ENCODE measurements at regions not wholly inside any gene's neighbourhood (a gene's known extent, or its start where the extent isn't known, plus 50 kb on each side); places are given as distances from the start of the nearest gene placed in this dataset.

DNA sequence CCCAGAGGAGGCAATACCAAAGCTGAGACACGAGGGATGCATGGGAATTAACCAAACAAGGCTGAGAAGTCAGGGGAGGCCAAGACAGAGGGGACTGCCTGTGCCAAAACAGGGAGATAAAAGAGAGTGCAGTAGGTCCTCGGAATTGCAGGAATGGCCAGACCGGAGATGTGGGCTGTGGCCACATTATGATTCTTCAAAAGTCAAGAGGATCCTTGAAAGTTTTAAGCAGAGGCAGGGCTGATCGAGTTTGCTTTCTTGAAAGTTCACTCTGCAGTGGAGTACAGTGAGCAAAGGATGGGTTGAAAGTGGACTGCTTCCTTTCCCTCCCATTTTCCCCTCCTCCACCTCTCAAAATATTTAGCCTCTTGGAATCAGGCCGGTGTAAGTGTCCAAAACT is 73.9 kb upstream of the ADAMTS9 start:
- H3K4me1 ChIP-seq, result peaks cover 37% of the 10 kb centered on the region
- no peaks in the 10 kb centered on the region for H3K36me3 ChIP-seq (ENCODE audit: insufficient read depth in 1 of 2, low read depth in 1 of 2)
- no peak overlapping the region for H3K27ac ChIP-seq
- WGBS, 3 donors, result 53 to 74% (median 53%) methylated on average over 5 of the region's 5 CpGs
- no peak overlapping the region for H3K4me3 ChIP-seq
- DNase-seq, result no peak
- no peaks in the 10 kb centered on the region for H3K9me3 ChIP-seq
- H3K27me3 ChIP-seq (ENCODE audit: insufficient read depth in 3 of 3, low read length in 2 of 3), result no peaks in the 10 kb centered on the region
- ATAC-seq, result no peak
- TF ChIP-seq, protein P1, sequence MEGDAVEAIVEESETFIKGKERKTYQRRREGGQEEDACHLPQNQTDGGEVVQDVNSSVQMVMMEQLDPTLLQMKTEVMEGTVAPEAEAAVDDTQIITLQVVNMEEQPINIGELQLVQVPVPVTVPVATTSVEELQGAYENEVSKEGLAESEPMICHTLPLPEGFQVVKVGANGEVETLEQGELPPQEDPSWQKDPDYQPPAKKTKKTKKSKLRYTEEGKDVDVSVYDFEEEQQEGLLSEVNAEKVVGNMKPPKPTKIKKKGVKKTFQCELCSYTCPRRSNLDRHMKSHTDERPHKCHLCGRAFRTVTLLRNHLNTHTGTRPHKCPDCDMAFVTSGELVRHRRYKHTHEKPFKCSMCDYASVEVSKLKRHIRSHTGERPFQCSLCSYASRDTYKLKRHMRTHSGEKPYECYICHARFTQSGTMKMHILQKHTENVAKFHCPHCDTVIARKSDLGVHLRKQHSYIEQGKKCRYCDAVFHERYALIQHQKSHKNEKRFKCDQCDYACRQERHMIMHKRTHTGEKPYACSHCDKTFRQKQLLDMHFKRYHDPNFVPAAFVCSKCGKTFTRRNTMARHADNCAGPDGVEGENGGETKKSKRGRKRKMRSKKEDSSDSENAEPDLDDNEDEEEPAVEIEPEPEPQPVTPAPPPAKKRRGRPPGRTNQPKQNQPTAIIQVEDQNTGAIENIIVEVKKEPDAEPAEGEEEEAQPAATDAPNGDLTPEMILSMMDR (IDR thresholded peaks at IDR 0.05), result no peak
- intact Hi-C loops (cut with DNase I), result loop anchor here (5.0 to 10.0 kb wide), 2 partner anchors 53 to 74 kb away; partner anchors contain the start of gene ADAMTS9 (in 1 of the 2)

DNA sequence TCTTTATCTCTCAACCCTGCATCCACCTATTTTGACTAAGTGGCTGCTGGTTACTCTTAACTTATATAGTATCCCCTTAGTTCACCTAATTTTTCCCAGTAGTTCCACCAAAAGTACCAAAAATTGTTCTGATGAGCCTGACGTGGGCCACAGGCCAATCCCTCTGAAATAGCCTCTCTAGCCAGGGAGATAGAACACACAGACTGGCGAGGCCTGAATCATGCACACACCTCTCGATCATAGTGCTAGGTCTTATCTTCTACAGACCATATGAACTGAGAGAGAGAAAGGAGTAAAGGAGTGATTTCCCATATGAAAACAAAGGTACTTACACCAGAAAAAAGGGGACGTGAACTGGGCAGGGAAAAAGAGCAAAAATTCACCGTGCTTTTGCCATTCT is 72.5 kb upstream of the ADAMTS9 start:
- no peaks in the 10 kb centered on the region for H3K36me3 ChIP-seq (ENCODE audit: insufficient read depth in 1 of 2, low read depth in 1 of 2)
- 46 to 70% (median 69%) methylated on average over 5 of the region's 5 CpGs for WGBS, 3 donors
- ATAC-seq, result peak in 3 of 4 donors; percentile 58 to 67 (median 65)
- no peaks in the 10 kb centered on the region for H3K27me3 ChIP-seq (ENCODE audit: insufficient read depth in 3 of 3, low read length in 2 of 3)
- H3K4me1 ChIP-seq, result peaks cover 44% of the 10 kb centered on the region
- no peak overlapping the region for H3K4me3 ChIP-seq
- H3K27ac ChIP-seq, result peak overlapping the region; percentile 71
- peak in 1 of 2 donors; percentile 54 for DNase-seq
- H3K9me3 ChIP-seq, result no peaks in the 10 kb centered on the region
- intact Hi-C loops (cut with DNase I), result loop anchor here (5.0 to 10.0 kb wide), 2 partner anchors 55 to 73 kb away; partner anchors contain the start of gene ADAMTS9 (in 1 of the 2)
- TF ChIP-seq, protein P1 (IDR thresholded peaks at IDR 0.05), result no peak

DNA sequence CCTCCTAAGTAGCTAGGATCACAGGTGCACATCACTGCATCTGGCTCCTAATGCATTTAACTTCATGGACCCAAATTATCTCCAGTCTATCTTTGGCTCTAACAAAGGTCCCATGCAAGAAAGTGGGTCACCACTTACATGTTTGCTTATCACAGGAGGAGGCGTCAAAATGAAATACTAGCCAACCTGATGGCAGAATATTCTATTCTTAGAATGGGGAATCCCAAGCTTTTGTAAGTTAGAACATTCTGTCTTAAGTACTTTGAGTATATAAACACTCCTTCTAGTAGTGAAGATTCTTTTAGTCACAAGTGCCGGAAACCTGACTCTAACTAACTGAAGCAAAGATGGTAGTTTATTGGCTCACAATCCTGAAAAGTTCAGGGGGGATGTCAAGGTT is 72.0 kb upstream of the ADAMTS9 start:
- Histone ChIP-seq H3K27ac (peak overlapping the region; percentile 71), H3K4me1 (peaks cover 44% of the 10 kb centered on the region), H3K9me3 (no peaks in the 10 kb centered on the region), H3K36me3 (ENCODE audit: insufficient read depth in 1 of 2, low read depth in 1 of 2) (no peaks in the 10 kb centered on the region), H3K4me3 (no peak overlapping the region), H3K27me3 (ENCODE audit: insufficient read depth in 3 of 3, low read length in 2 of 3) (no peaks in the 10 kb centered on the region)
- intact Hi-C loops (cut with DNase I), result loop anchor here (5.0 to 10.0 kb wide), 2 partner anchors 55 to 73 kb away; partner anchors contain the start of gene ADAMTS9 (in 2 of the 2)
- 24 to 36% (median 29%) methylated on average over 2 of the region's 2 CpGs for WGBS, 3 donors
- TF ChIP-seq, protein P1 (IDR thresholded peaks at IDR 0.05), result no peak
- ATAC-seq, result peak; percentile 60 to 95 (median 88)
- no peak for DNase-seq

- H3K4me1 ChIP-seq, result peaks cover 44% of the 10 kb centered on the region
Measured at GRCh38 chr3:64756398-64756986, 68.7 kb upstream of the ADAMTS9 start.

More at GRCh38 chr3:64756398-64756986, 68.7 kb upstream of the ADAMTS9 start:
- Histone ChIP-seq H3K4me3 (peak overlapping the region; percentile 31), H3K9me3 (peaks cover 2% of the 10 kb centered on the region), H3K27ac (no peak overlapping the region), H3K36me3 (ENCODE audit: insufficient read depth in 1 of 2, low read depth in 1 of 2) (no peaks in the 10 kb centered on the region), H3K27me3 (ENCODE audit: insufficient read depth in 3 of 3, low read length in 2 of 3) (no peaks in the 10 kb centered on the region)
- WGBS, 3 donors, result 50 to 76% (median 56%) methylated on average over 2 of the region's 2 CpGs
- TF ChIP-seq, protein P1 (IDR thresholded peaks at IDR 0.05), result no peak
- intact Hi-C loops (cut with DNase I), result loop anchor here in 1 of 2 donors (5.0 kb wide), 1 partner anchor 69 kb away; the partner anchor contains the start of gene ADAMTS9
- DNase-seq (no peak), ATAC-seq (no peak)
